ENCODE measurements at regions not wholly inside any gene's neighbourhood (a gene's known extent, or its start where the extent isn't known, plus 50 kb on each side); places are given as distances from the start of the nearest gene placed in this dataset.

DNA sequence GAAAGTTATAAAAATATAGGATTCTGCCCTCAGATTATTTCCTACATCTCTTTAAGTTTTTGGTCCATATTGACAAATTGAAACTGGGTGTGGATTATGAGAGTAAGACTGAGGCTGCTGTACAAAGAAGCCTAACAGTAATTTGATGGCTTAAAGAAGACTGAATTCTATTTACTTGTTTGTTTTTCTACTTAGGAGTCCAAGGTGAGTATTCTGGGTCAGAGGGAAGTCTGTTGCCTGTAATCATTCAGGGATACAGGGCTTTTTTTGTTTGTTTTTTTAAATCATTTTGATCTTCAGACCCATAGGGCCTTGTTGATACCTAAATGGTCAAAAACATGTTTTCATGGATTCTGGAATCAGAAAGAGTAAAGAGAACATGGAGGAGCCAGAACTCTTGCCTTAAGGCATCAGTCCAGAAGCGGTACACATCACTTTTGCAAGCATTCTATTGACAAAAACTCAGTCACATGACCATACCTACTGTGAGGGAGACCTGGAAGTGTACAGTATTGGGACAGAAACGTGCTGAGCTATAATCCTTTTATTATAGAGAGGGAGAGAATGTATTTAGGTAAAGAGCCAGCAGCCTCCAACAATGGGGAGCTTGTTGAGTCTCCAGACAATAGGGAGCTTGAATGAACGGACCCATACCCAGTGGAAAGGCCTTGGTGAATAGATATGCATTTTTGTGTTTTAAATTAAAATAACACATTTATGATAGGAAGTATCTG lies 102.7 kb downstream of the LRRC70 start:
- TF ChIP-seq, protein P1, sequence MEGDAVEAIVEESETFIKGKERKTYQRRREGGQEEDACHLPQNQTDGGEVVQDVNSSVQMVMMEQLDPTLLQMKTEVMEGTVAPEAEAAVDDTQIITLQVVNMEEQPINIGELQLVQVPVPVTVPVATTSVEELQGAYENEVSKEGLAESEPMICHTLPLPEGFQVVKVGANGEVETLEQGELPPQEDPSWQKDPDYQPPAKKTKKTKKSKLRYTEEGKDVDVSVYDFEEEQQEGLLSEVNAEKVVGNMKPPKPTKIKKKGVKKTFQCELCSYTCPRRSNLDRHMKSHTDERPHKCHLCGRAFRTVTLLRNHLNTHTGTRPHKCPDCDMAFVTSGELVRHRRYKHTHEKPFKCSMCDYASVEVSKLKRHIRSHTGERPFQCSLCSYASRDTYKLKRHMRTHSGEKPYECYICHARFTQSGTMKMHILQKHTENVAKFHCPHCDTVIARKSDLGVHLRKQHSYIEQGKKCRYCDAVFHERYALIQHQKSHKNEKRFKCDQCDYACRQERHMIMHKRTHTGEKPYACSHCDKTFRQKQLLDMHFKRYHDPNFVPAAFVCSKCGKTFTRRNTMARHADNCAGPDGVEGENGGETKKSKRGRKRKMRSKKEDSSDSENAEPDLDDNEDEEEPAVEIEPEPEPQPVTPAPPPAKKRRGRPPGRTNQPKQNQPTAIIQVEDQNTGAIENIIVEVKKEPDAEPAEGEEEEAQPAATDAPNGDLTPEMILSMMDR (IDR thresholded peaks at IDR 0.05) = no peak
- TF ChIP-seq POLR2A (IDR thresholded peaks at IDR 0.05) = no peak
